ENCODE measurements at regions not wholly inside any gene's neighbourhood (a gene's known extent, or its start where the extent isn't known, plus 50 kb on each side); places are given as distances from the start of the nearest gene placed in this dataset.
A peak's percentile ranks its signal among the peaks of the same experiment; 100 is the strongest.

GRCh38 chr13:78317030-78317429, 286.3 kb downstream of the POU4F1 start:
- Histone ChIP-seq H3K9me2 (replicated peaks; ENCODE audit: low read length) (no peaks in the 10 kb centered on the region), H3K4me2 (ENCODE audit: low read length) (no peak overlapping the region), H3K4me3 (ENCODE audit: low read length) (no peak overlapping the region), H3K27ac (ENCODE audit: low read length) (no peak overlapping the region), H3K79me2 (ENCODE audit: low read length) (no peaks in the 10 kb centered on the region), H2AFZ (ENCODE audit: low read length) (no peak overlapping the region), H3K9ac (ENCODE audit: low read length) (no peak overlapping the region), H3K36me3 (ENCODE audit: low read depth, low read length) (no peaks in the 10 kb centered on the region), H3K9me3 (ENCODE audit: low read length) (no peaks in the 10 kb centered on the region), H3F3A (ENCODE audit: low read length, unreplicated experiment) (no peaks in the 10 kb centered on the region), H3K27me3 (ENCODE audit: low read length) (peaks cover 2% of the 10 kb centered on the region), H4K20me1 (ENCODE audit: low read length) (no peaks in the 10 kb centered on the region), H3K4me1 (ENCODE audit: insufficient read depth, low read length) (no peaks in the 10 kb centered on the region)
- peak; percentile 4 for DNase-seq
- no peak for ATAC-seq
- BruUV-seq (replicated peaks) = no TSS peak
- intact Hi-C loops (cut with micrococcal nuclease) = no loop called here
- CTCF ChIA-PET = no interaction called here
- peak; percentile 42 for TF ChIP-seq CTCF (conservative IDR thresholded peaks at IDR 0.05; ENCODE audit: low read depth, low read length)
- TF ChIP-seq EZH2 (IDR thresholded peaks at IDR 0.05; ENCODE audit: low read length, unreplicated experiment) = no peak
- TF ChIP-seq EZH2phosphoT487 (IDR thresholded peaks at IDR 0.05; ENCODE audit: borderline replicate concordance, low read length) = no peak
- POLR2A ChIA-PET (ENCODE audit: unreplicated experiment) = no interaction called here

- Histone ChIP-seq H3K9me3 (ENCODE audit: low read length) (no peaks in the 10 kb centered on the region), H3K4me1 (ENCODE audit: insufficient read depth, low read length) (no peaks in the 10 kb centered on the region), H3K27ac (ENCODE audit: low read length) (no peak overlapping the region), H3K79me2 (ENCODE audit: low read length) (no peaks in the 10 kb centered on the region), H3K9me2 (replicated peaks; ENCODE audit: low read length) (no peaks in the 10 kb centered on the region), H3K36me3 (ENCODE audit: low read depth, low read length) (no peaks in the 10 kb centered on the region), H3F3A (ENCODE audit: low read length, unreplicated experiment) (no peaks in the 10 kb centered on the region), H3K27me3 (ENCODE audit: low read length) (peaks cover 32% of the 10 kb centered on the region), H3K4me3 (ENCODE audit: low read length) (no peak overlapping the region), H4K20me1 (ENCODE audit: low read length) (no peaks in the 10 kb centered on the region), H3K9ac (ENCODE audit: low read length) (no peak overlapping the region), H3K4me2 (ENCODE audit: low read length) (no peak overlapping the region), H2AFZ (ENCODE audit: low read length) (no peak overlapping the region)
- BruUV-seq (replicated peaks) = no TSS peak
- no peak for TF ChIP-seq CTCF (conservative IDR thresholded peaks at IDR 0.05; ENCODE audit: low read depth, low read length)
- TF ChIP-seq EZH2 (IDR thresholded peaks at IDR 0.05; ENCODE audit: low read length, unreplicated experiment) = no peak
- no peak for TF ChIP-seq EZH2phosphoT487 (IDR thresholded peaks at IDR 0.05; ENCODE audit: borderline replicate concordance, low read length)
- ChIA-PET POLR2A (ENCODE audit: unreplicated experiment) (no interaction called here), CTCF (no interaction called here)
- no peak for ATAC-seq
- intact Hi-C loops (cut with micrococcal nuclease) = no loop called here
- DNase-seq = no peak
Measured at GRCh38 chr13:78309497-78310180, 293.7 kb downstream of the POU4F1 start.

GRCh38 chr13:78306519-78307206, 296.7 kb downstream of the POU4F1 start:
- DNase-seq (no peak), ATAC-seq (no peak)
- H3K79me2 ChIP-seq (ENCODE audit: low read length) = no peaks in the 10 kb centered on the region
- H3K9me3 ChIP-seq (ENCODE audit: low read length) = no peaks in the 10 kb centered on the region
- H3K4me2 ChIP-seq (ENCODE audit: low read length) = no peak overlapping the region
- no peaks in the 10 kb centered on the region for H4K20me1 ChIP-seq (ENCODE audit: low read length)
- BruUV-seq (replicated peaks) = no TSS peak
- intact Hi-C loops (cut with micrococcal nuclease) = no loop called here
- H3K4me1 ChIP-seq (ENCODE audit: insufficient read depth, low read length) = no peaks in the 10 kb centered on the region
- no peaks in the 10 kb centered on the region for H3K36me3 ChIP-seq (ENCODE audit: low read depth, low read length)
- no peaks in the 10 kb centered on the region for H3F3A ChIP-seq (ENCODE audit: low read length, unreplicated experiment)
- H2AFZ ChIP-seq (ENCODE audit: low read length) = no peak overlapping the region
- no peak overlapping the region for H3K9ac ChIP-seq (ENCODE audit: low read length)
- ChIA-PET CTCF (no interaction called here), POLR2A (ENCODE audit: unreplicated experiment) (no interaction called here)
- no peak for TF ChIP-seq EZH2phosphoT487 (IDR thresholded peaks at IDR 0.05; ENCODE audit: borderline replicate concordance, low read length)
- no peak for TF ChIP-seq EZH2 (IDR thresholded peaks at IDR 0.05; ENCODE audit: low read length, unreplicated experiment)
- no peak for TF ChIP-seq CTCF (conservative IDR thresholded peaks at IDR 0.05; ENCODE audit: low read depth, low read length)
- no peaks in the 10 kb centered on the region for H3K9me2 ChIP-seq (replicated peaks; ENCODE audit: low read length)
- H3K27ac ChIP-seq (ENCODE audit: low read length) = no peak overlapping the region
- H3K4me3 ChIP-seq (ENCODE audit: low read length) = no peak overlapping the region
- H3K27me3 ChIP-seq (ENCODE audit: low read length) = peaks cover 33% of the 10 kb centered on the region
